HEK293 (cell line): ENCODE measurements at regions not wholly inside any gene's neighbourhood (a gene's known extent, or its start where the extent isn't known, plus 50 kb on each side); places are given as distances from the start of the nearest gene placed in this dataset.

Experiments used
- CTCF ChIA-PET: fragments of 350-600 bp; formaldehyde crosslinking; extraction: SDS; loops from one replicate; lab custom pipeline; 2021; ENCODE audit warnings: antibody characterized with exemption; lab: Yijun Ruan, JAX
- POLR2A ChIA-PET: fragments of 300-600 bp; formaldehyde crosslinking; extraction: SDS; loops from one replicate; lab custom pipeline; 2020; ENCODE audit warnings: antibody characterized with exemption, inconsistent platforms; lab: Yijun Ruan, JAX
- H3K27ac ChIP-seq: fragments of 200-500 bp; sonication (Bioruptor generic); 2 replicates; pipeline ENCODE4 v1.5.1; 2014; ENCODE audit warnings: low read depth, low read length, control low read depth, inconsistent platforms; ENCODE audit errors: extremely low read depth
- H3K36me3 ChIP-seq, 2 experiments: fragments of 200-500 bp in 1 of 2; sonication (Bioruptor generic) in 1 of 2; 1 replicate in 1 of 2; 2 replicates in 1 of 2; pipeline ENCODE4 v1.5.1; 2014 to 2017; ENCODE audit warnings: inconsistent platforms in 2 of 2, low read length in 2 of 2; ENCODE audit not compliant: control insufficient read depth in 2 of 2, insufficient read depth in 1 of 2
- H3K4me1 ChIP-seq: fragments of 200-500 bp; sonication (Bioruptor generic); 2 replicates; pipeline ENCODE4 v1.5.1; 2014; ENCODE audit warnings: mild to moderate bottlenecking, low read length, inconsistent platforms; ENCODE audit not compliant: control insufficient read depth, insufficient read depth
- H3K4me3 ChIP-seq: 2 replicates; pipeline ENCODE4 v1.5.1; 2011; ENCODE audit warnings: low read depth, mild to moderate bottlenecking, control low read depth, low read length, moderate library complexity
- H3K9me3 ChIP-seq: fragments of 200-500 bp; sonication (Bioruptor generic); 2 replicates; pipeline ENCODE4 v1.5.1; 2014; ENCODE audit warnings: low read depth, low read length, inconsistent platforms; ENCODE audit not compliant: control insufficient read depth, insufficient read depth
- FEZF1 ChIP-seq: fragments of 450-650 bp; formaldehyde crosslinking; IDR thresholded peaks from 2 replicates; pipeline ENCODE4 v1.5.1; 2016; ENCODE audit warnings: missing biosample characterization, missing genetic modification characterization
- KLF7 ChIP-seq: fragments of 450-650 bp; formaldehyde crosslinking; IDR thresholded peaks from 2 replicates; pipeline ENCODE4 v1.5.1; 2016; ENCODE audit warnings: missing biosample characterization, missing genetic modification characterization, borderline replicate concordance
- MYNN ChIP-seq: fragments of 450-650 bp; formaldehyde crosslinking; IDR thresholded peaks from 2 replicates; pipeline ENCODE4 v1.5.1; 2016; ENCODE audit warnings: missing biosample characterization, missing genetic modification characterization, borderline replicate concordance
- REPIN1 ChIP-seq: fragments of 450-650 bp; formaldehyde crosslinking; IDR thresholded peaks from 2 replicates; pipeline ENCODE4 v1.5.1; 2017; ENCODE audit warnings: missing biosample characterization, missing genetic modification characterization, low read depth
- ZBTB48 ChIP-seq: fragments of 450-650 bp; formaldehyde crosslinking; IDR thresholded peaks from 2 replicates; pipeline ENCODE4 v1.5.1; 2016; ENCODE audit warnings: missing biosample characterization, missing genetic modification characterization
- ZNF138 ChIP-seq: fragments of 450-650 bp; formaldehyde crosslinking; IDR thresholded peaks from 2 replicates; pipeline ENCODE4 v1.5.1; 2016; ENCODE audit warnings: missing biosample characterization, missing genetic modification characterization, borderline replicate concordance
- ZNF274 ChIP-seq, 2 experiments: fragments of 200-500 bp in 1 of 2; fragments of 450-650 bp in 1 of 2; sonication (Bioruptor generic) in 1 of 2; formaldehyde crosslinking in 1 of 2; IDR thresholded peaks; 2 replicates each; pipeline versions ENCODE4 v1.5.1 to v1.6.1; 2014 to 2016; ENCODE audit warnings: borderline replicate concordance in 1 of 2, inconsistent platforms in 1 of 2, low read length in 1 of 2, missing biosample characterization in 1 of 2, missing genetic modification characterization in 1 of 2
- ZNF423 ChIP-seq: fragments of 450-650 bp; formaldehyde crosslinking; IDR thresholded peaks from 2 replicates; pipeline ENCODE4 v1.5.1; 2016; ENCODE audit warnings: missing biosample characterization, missing genetic modification characterization
- ZNF426 ChIP-seq: fragments of 450-650 bp; formaldehyde crosslinking; IDR thresholded peaks from 2 replicates; pipeline ENCODE4 v1.5.1; 2017; ENCODE audit warnings: missing biosample characterization, missing genetic modification characterization, mild to moderate bottlenecking, inconsistent platforms, moderate library complexity
- ZNF433 ChIP-seq: fragments of 450-650 bp; formaldehyde crosslinking; IDR thresholded peaks from 2 replicates; pipeline ENCODE4 v1.5.1; 2016; ENCODE audit warnings: missing biosample characterization, missing genetic modification characterization, low read depth
- ZNF521 ChIP-seq: fragments of 450-650 bp; formaldehyde crosslinking; IDR thresholded peaks from 2 replicates; pipeline ENCODE4 v1.5.1; 2017; ENCODE audit warnings: missing biosample characterization, mild to moderate bottlenecking, missing genetic modification characterization
- ZNF785 ChIP-seq: fragments of 450-650 bp; formaldehyde crosslinking; IDR thresholded peaks from 2 replicates; pipeline ENCODE4 v1.5.1; 2016; ENCODE audit warnings: missing biosample characterization, missing genetic modification characterization
- ZSCAN30 ChIP-seq: fragments of 450-650 bp; IDR thresholded peaks from 2 replicates; pipeline ENCODE4 v1.5.1; 2018; ENCODE audit warnings: missing biosample characterization, mild to moderate bottlenecking, missing genetic modification characterization, moderate library complexity
- TF ChIP-seq, protein P1 (sequence below): fragments of 450-650 bp; formaldehyde crosslinking; IDR thresholded peaks from 2 replicates; pipeline ENCODE4 v1.5.0; 2017; ENCODE audit warnings: missing biosample characterization, missing genetic modification characterization, borderline replicate concordance
- TF ChIP-seq, protein P2 (sequence below): fragments of 450-650 bp; IDR thresholded peaks from 2 replicates; pipeline ENCODE4 v1.5.1; 2018; ENCODE audit warnings: missing biosample characterization, mild to moderate bottlenecking, missing genetic modification characterization
- TF ChIP-seq, protein P3 (sequence below): fragments of 450-650 bp; formaldehyde crosslinking; IDR thresholded peaks from 2 replicates; pipeline ENCODE4 v1.5.1; 2016; ENCODE audit warnings: missing biosample characterization, missing genetic modification characterization
- TF ChIP-seq, protein P4 (sequence below): fragments of 450-650 bp; formaldehyde crosslinking; IDR thresholded peaks from 2 replicates; pipeline ENCODE4 v1.5.1; 2016; ENCODE audit warnings: missing biosample characterization, missing genetic modification characterization
- TF ChIP-seq, protein P5 (sequence below): fragments of 450-650 bp; formaldehyde crosslinking; optimal IDR thresholded peaks from 2 replicates; pipeline ENCODE3; 2016; ENCODE audit warnings: missing biosample characterization, mild to moderate bottlenecking, missing genetic modification characterization

DNA sequence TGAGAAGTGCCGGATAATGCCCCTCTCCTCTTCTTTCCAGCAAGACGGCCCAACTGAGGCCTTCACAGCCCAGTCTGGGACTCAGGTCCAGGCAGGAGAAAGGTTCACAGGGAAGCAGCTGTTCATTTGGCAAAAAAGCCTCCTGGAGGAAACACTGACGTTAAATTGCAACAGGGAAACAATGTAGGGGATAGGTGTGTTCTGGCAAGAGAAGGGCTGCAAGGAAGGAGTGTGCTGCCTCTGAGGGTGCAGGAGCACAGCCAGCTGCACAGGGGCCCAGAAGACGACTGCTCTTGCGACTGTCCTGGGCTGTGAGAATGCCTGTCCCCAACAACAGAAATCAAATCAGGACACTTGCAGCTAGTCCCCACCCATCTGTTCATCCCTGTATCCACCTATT lies 70.6 kb upstream of the PMEPA1 start:
- no peaks in the 10 kb centered on the region for H3K36me3 ChIP-seq
- H3K9me3 ChIP-seq, result no peaks in the 10 kb centered on the region
- POLR2A ChIA-PET, result no interaction called here
- CTCF ChIA-PET, result interaction anchor here (0.7 kb wide), 1 partner anchor 20 kb away, joined by 3 read pairs; no protein-coding TSS in a partner anchor
- H3K4me3 ChIP-seq, result no peak overlapping the region
- no peak overlapping the region for H3K27ac ChIP-seq
- H3K4me1 ChIP-seq, result no peaks in the 10 kb centered on the region
- no peak for TF ChIP-seq FEZF1
- TF ChIP-seq ZNF426, result no peak
- TF ChIP-seq ZNF785 (tag by site-specific recombination), result no peak
- TF ChIP-seq, protein P1, sequence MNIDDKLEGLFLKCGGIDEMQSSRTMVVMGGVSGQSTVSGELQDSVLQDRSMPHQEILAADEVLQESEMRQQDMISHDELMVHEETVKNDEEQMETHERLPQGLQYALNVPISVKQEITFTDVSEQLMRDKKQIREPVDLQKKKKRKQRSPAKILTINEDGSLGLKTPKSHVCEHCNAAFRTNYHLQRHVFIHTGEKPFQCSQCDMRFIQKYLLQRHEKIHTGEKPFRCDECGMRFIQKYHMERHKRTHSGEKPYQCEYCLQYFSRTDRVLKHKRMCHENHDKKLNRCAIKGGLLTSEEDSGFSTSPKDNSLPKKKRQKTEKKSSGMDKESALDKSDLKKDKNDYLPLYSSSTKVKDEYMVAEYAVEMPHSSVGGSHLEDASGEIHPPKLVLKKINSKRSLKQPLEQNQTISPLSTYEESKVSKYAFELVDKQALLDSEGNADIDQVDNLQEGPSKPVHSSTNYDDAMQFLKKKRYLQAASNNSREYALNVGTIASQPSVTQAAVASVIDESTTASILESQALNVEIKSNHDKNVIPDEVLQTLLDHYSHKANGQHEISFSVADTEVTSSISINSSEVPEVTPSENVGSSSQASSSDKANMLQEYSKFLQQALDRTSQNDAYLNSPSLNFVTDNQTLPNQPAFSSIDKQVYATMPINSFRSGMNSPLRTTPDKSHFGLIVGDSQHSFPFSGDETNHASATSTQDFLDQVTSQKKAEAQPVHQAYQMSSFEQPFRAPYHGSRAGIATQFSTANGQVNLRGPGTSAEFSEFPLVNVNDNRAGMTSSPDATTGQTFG, result no peak
- TF ChIP-seq KLF7, result no peak
- TF ChIP-seq MYNN, result no peak
- TF ChIP-seq ZNF138 (tag by site-specific recombination), result no peak
- TF ChIP-seq ZNF433, result no peak
- no peak for TF ChIP-seq ZNF274 (IDR thresholded peaks at IDR 0.05; ENCODE audit: low read length)
- TF ChIP-seq ZNF274 (tag by site-specific recombination; IDR thresholded peaks at IDR 0.05; ENCODE audit: borderline replicate concordance), result no peak
- TF ChIP-seq ZSCAN30 (tag by site-specific recombination), result no peak
- TF ChIP-seq, protein P2, sequence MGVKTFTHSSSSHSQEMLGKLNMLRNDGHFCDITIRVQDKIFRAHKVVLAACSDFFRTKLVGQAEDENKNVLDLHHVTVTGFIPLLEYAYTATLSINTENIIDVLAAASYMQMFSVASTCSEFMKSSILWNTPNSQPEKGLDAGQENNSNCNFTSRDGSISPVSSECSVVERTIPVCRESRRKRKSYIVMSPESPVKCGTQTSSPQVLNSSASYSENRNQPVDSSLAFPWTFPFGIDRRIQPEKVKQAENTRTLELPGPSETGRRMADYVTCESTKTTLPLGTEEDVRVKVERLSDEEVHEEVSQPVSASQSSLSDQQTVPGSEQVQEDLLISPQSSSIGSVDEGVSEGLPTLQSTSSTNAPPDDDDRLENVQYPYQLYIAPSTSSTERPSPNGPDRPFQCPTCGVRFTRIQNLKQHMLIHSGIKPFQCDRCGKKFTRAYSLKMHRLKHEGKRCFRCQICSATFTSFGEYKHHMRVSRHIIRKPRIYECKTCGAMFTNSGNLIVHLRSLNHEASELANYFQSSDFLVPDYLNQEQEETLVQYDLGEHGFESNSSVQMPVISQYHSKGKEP, result no peak
- TF ChIP-seq, protein P3, sequence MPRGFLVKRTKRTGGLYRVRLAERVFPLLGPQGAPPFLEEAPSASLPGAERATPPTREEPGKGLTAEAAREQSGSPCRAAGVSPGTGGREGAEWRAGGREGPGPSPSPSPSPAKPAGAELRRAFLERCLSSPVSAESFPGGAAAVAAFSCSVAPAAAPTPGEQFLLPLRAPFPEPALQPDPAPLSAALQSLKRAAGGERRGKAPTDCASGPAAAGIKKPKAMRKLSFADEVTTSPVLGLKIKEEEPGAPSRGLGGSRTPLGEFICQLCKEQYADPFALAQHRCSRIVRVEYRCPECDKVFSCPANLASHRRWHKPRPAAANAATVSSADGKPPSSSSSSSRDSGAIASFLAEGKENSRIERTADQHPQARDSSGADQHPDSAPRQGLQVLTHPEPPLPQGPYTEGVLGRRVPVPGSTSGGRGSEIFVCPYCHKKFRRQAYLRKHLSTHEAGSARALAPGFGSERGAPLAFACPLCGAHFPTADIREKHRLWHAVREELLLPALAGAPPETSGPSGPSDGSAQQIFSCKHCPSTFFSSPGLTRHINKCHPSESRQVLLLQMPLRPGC, result no peak
- no peak for TF ChIP-seq ZBTB48
- TF ChIP-seq, protein P4, sequence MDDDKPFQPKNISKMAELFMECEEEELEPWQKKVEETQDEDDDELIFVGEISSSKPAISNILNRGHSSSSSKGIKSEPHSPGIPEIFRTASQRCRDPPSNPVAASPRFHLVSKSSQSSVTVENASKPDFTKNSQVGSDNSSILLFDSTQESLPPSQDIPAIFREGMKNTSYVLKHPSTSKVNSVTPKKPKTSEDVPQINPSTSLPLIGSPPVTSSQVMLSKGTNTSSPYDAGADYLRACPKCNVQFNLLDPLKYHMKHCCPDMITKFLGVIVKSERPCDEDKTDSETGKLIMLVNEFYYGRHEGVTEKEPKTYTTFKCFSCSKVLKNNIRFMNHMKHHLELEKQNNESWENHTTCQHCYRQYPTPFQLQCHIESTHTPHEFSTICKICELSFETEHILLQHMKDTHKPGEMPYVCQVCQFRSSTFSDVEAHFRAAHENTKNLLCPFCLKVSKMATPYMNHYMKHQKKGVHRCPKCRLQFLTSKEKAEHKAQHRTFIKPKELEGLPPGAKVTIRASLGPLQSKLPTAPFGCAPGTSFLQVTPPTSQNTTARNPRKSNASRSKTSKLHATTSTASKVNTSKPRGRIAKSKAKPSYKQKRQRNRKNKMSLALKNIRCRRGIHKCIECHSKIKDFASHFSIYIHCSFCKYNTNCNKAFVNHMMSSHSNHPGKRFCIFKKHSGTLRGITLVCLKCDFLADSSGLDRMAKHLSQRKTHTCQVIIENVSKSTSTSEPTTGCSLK (tag by site-specific recombination), result no peak
- TF ChIP-seq, protein P5, sequence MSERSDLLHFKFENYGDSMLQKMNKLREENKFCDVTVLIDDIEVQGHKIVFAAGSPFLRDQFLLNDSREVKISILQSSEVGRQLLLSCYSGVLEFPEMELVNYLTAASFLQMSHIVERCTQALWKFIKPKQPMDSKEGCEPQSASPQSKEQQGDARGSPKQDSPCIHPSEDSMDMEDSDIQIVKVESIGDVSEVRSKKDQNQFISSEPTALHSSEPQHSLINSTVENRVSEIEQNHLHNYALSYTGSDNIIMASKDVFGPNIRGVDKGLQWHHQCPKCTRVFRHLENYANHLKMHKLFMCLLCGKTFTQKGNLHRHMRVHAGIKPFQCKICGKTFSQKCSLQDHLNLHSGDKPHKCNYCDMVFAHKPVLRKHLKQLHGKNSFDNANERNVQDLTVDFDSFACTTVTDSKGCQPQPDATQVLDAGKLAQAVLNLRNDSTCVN (tag by site-specific recombination), result no peak
- TF ChIP-seq REPIN1 (tag by site-specific recombination), result no peak
- TF ChIP-seq ZNF423 (tag by site-specific recombination), result no peak
- no peak for TF ChIP-seq ZNF521 (tag by site-specific recombination)
